ENCODE measurements at regions not wholly inside any gene's neighbourhood (a gene's known extent, or its start where the extent isn't known, plus 50 kb on each side); places are given as distances from the start of the nearest gene placed in this dataset.

- TF ChIP-seq CTCF (IDR thresholded peaks at IDR 0.05) (no peak), POLR2A (IDR thresholded peaks at IDR 0.05) (no peak)
Observed at GRCh38 chr4:23969635-23970145, 79.8 kb upstream of the PPARGC1A start.
